GM19372 (cell line): ENCODE measurements at regions not wholly inside any gene's neighbourhood (a gene's known extent, or its start where the extent isn't known, plus 50 kb on each side); places are given as distances from the start of the nearest gene placed in this dataset.
"Not testable (repeated sequence)": the region's sequence is repeated elsewhere in the genome, so short reads cannot be mapped to it uniquely, and the experiment has no call there.

ENCODE experiments used
- ATAC-seq: cut with Tn5 transposase; IDR thresholded peaks from one replicate; pipeline ENCODE4 v1.9.1; 2021; ENCODE audit warnings: mild to moderate bottlenecking, low read depth, moderate library complexity; ENCODE audit not compliant: unreplicated experiment

GRCh38 chr3:88385090-88385489 lies 235.3 kb downstream of the C3orf38 start:
- ATAC-seq = no peak

GRCh38 chr3:88398581-88398980 lies 248.8 kb downstream of the C3orf38 start:
- ATAC-seq = no peak

DNA sequence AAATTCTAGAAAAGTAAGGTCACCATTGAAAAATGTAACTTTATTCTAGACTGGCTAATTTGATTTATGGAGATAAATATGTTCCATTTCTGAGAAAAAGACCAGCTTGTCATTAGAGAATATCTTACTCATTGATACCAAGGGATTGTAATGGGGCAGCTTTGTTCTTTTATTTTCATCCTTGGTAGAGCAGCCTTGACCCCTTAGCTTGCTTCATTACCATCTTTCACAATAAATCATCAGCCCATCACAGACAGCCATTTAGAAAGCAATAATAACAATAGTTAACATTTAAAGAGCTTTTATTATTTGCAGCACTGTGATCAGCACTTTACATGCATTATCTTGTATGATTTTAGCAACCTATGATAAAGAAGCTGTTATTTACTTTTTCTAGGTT lies 253.6 kb downstream of the C3orf38 start:
- ATAC-seq = no peak

- ATAC-seq = no peak
These were observed 258.3 kb downstream of the C3orf38 start for GRCh38 chr3:88408097-88408496.

GRCh38 chr3:88408935-88409334 lies 259.2 kb downstream of the C3orf38 start:
- no peak for ATAC-seq

DNA sequence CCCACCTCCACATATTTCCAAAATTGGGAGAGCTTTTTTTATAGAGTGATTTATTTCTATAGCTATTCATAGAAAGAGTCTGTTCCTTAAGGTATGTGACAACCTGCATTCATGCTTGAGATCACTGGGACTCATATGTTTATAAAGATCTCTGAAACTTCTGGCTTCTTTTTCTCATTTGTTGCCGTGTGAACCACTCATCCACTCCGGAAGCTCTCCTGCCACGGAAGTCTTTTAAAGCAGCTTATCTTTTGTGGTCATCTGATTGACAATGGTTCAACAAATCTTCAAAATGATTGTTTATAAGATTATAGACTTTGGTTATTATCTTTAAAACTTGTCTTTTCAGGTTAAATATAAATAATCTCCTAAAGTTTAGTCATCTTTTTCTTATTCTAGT lies 260.5 kb downstream of the C3orf38 start:
- no peak for ATAC-seq

DNA sequence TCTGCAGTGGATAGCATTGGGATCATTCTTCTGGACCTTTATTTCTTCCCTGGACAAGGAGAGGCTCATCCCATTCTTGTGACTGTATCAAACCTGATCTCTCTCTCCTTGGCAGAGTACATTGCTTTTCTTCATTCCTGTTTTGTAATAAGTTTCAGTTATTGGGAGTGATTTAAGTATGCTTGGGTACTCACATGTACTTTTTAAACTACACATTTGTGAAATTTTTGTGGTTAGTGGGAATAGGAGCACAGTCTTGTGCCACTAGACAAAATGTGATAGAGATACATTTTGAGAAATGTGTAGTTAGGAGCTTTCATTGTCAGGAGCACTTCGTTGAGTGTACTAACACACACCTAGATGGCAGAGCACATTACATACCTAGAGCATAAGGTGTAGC lies 262.6 kb downstream of the C3orf38 start:
- ATAC-seq = no peak

DNA sequence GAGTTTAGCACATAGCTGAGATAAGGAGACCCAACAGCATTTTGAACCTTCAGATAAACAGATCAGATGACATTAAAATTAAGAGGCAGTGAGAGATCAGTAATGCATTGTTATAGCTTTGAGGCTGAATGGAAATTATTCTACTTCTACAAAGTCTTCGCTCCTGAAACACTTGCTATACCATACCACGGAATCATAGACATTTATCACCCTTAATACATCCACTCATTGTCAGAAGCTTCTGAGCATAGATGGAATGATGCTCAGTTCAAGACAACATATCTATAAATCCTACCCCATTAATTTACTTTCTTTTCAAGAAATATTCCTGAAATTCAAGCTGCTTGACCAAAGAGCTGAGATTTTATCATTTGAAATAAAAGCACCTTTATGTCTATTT lies 266.7 kb downstream of the C3orf38 start:
- ATAC-seq = no peak

GRCh38 chr3:88418219-88418618 lies 268.5 kb downstream of the C3orf38 start:
- ATAC-seq = no peak

DNA sequence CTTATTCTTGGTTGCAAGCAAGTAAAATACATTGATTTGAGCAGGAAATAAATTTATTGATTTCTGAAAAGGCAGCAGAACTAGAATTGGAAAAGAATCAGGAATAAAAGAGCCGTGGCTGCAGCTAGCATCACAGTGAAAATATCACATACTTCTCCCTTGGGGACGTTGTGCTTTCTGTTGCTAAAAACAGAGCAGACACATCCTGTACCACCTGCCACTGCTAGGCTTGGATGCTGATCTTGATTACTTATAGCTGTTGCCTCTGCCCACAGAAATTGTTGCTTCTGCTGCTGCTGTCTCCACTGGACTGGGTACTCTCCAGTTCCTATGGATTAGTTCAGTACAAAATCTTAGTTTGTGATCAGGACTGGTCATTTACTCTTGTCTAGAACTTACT lies 283.8 kb downstream of the C3orf38 start:
- ATAC-seq = peak; percentile 81

DNA sequence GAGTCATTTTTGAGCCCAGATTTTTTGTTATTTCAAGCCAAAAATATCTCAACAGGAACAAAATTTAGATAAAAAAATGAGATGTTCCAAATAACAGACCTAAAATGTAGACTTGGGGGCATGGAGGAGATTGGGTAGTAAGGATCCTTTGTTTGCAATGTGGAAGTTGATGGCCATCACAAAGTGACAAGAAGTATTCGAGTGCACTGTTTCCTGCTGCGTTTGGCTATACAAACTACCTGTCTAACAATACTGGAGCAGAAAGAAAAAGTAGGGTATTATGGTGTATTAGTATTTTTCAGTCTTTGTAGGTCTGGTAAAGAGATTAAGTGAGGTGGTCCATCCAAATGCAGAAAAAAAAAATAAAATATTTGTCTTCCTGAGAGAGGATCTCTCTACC lies 284.2 kb downstream of the C3orf38 start:
- no peak for ATAC-seq

- ATAC-seq = no peak
These were observed 290.9 kb downstream of the C3orf38 start for GRCh38 chr3:88440701-88441100.

DNA sequence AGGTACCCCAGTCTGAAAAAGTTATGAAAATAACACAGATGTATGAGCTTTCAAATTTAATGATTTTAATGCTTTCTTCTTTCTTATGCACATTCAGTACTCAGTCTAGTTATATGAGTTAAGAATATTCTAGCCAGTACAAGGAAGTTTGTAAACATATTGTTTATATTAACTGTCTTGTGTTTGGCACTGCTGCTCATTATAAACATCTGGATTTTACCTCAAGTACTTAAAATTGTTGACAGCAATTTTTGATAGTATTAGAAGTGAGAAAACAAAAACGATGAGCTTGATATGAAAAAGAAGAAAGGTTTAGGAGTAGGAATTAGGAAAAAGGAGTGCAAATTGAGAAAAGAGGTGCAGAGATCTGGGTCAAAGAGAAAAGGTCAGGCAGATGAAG lies 293.3 kb downstream of the C3orf38 start:
- ATAC-seq = no peak

DNA sequence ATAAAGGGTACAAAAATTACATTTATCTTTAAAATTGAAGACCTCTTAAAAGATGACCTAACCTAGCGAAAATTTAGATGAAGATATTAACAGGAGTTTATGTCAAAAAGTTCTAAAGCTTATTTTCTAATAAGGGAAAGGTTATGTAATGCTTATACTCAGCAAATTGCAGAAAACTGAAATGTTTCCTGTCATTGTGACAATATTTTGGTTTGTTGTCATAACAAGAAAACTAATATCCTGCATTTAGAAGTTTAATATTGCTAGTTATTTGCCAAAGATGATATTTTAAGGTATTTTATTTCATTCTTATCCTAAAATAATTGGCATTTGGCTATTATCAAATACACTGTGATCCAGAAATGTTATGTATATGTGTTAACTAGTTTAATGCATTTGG lies 294.5 kb downstream of the C3orf38 start:
- no peak for ATAC-seq

DNA sequence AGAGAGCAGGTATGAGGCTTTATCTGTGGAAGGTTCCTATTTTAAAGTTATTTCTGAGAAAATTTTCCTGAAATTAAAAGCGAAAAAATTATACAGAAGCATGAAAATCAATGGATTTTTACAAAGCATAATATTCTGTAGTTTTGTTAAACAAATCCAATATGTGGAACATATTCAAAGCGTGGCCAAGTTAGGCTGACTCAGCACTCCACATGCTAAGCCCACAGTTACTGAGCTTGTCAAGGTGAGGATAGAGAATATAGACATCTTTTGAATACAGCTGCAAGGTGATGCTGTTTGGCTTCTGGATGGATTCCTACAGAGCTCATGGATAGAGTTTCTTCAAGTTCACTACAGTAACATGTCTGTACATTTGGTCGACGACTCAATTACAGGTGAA lies 302.5 kb downstream of the C3orf38 start:
- no peak for ATAC-seq

DNA sequence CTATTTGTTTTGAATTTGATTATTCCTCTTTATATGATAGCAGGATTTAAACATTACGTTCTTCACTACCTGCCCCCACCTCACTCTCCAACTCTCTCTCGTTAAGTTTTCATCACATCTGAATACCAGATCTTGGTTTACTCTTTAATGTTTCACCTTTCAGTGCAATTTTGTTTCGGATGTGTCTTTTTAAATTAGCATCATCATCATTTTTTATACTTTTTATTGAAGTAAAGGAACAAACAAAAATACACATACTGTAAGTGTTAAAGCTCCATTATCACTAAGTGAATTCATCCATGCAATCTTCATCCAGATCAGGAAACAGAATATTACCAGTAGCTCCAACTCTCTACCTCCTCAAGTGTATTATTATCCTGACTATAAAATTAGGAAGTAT lies 310.6 kb downstream of the C3orf38 start:
- no peak for ATAC-seq

- no peak for ATAC-seq
These were observed 312.5 kb downstream of the C3orf38 start for GRCh38 chr3:88462230-88462629.

DNA sequence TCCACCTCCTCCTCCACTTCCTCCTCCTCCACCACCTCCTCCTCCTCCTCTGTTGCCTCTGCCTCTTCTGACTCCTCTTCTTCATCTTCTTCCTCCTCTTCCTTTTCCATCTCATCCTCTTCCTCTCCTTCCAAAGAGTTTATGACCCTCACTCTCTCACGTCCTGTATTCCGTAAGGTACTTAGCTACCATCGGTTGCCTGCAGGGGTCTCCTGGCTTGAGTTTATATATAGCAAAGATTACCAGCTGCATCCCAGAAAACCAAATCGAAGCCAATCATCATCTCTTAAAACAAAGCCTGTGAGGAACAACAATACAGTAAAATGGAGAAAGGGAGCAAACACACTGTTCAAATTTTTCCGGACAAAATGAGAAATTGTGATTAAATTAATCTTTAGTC lies 317.4 kb downstream of the C3orf38 start:
- ATAC-seq = no peak

- no peak for ATAC-seq
These were observed 319.5 kb downstream of the C3orf38 start for GRCh38 chr3:88469216-88469615.

DNA sequence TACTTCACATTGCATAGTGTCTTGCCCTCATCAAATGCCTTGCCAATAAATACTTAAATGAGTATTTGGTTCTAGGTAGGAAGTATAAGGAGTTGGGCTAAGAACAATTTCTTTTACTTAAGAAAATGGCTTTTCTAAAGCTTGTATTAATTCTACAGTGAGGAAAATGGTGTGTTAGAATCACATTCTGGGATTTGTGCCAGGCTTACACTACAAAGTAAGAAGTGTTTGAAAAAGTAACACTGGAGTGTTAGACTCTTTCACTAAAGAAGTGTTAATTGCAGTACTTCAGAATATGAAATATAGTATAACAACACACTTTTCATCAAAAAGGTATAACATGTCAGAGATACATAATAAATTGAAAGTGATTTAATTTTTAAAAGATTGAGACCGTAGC lies 328.7 kb downstream of the C3orf38 start:
- ATAC-seq = no peak

DNA sequence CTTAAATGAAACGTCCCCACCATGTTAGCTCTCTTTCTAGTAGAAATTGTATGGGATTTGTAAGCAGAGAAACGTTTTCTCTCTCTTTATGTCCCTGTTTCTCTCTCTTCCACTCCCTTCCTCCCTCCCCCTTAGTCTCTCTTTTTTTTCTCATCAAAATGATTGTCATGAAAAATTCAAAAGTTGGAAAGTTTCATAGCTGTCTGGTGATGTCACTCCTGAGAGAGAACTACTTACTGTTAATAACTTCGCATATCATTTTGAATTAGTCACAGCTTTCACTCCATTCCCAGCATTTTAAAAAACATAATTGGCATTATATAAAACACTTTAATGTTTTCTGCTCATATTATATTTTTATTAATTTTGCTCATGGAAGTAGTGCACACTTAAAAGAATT lies 331.1 kb downstream of the C3orf38 start:
- ATAC-seq = no peak

DNA sequence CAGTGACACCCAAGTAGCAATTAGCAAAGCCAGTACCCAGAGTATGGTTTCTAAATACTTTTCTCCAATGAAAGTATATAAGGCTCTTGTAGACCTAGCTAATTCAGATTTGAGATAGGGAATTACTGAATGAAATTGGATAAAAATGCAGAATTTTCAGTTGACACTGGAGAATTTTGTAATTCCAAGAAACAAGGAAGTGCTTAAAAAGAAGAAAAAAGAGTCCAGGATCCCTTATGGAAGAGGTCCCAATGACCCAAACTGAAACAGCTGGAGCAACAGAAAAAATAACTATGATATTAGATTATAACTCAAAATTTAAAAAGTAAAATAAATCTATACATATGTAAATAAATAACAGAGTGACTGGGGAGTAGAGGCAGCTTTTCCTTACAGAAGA lies 335.2 kb downstream of the C3orf38 start:
- no peak for ATAC-seq

GRCh38 chr3:88508818-88509217 lies 359.1 kb downstream of the C3orf38 start:
- not testable (repeated sequence) for ATAC-seq

GRCh38 chr3:88509582-88509981 lies 359.8 kb downstream of the C3orf38 start:
- no peak for ATAC-seq
